WERI-Rb-1 (cell line): ENCODE measurements at regions not wholly inside any gene's neighbourhood (a gene's known extent, or its start where the extent isn't known, plus 50 kb on each side); places are given as distances from the start of the nearest gene placed in this dataset.

Experiments used
- DNase-seq: peaks from one replicate; pipeline ENCODE4 v3.0.0-alpha.2; 2020
- H3K27ac ChIP-seq: fragments of 250-450 bp; sonication (Bioruptor Pico); 2 replicates; pipeline ENCODE4 v1.5.1; 2020; ENCODE audit warnings: mild to moderate bottlenecking, moderate library complexity
- H3K27me3 ChIP-seq: fragments of 250-450 bp; sonication (Bioruptor Pico); 2 replicates; pipeline ENCODE4 v1.5.1; 2021; ENCODE audit warnings: mild to moderate bottlenecking, low read depth, moderate library complexity; ENCODE audit not compliant: insufficient read depth, severe bottlenecking
- H3K36me3 ChIP-seq: fragments of 250-450 bp; sonication (Bioruptor Pico); 2 replicates; pipeline ENCODE4 v1.5.1; 2020; ENCODE audit warnings: mild to moderate bottlenecking, moderate library complexity
- H3K4me3 ChIP-seq: 2 replicates; pipeline ENCODE4 v1.5.1; 2011; ENCODE audit warnings: low read depth, mild to moderate bottlenecking, control low read depth, low read length
- H3K9me3 ChIP-seq: fragments of 250-450 bp; sonication (Bioruptor Pico); 2 replicates; pipeline ENCODE4 v1.5.1; 2021; ENCODE audit warnings: mild to moderate bottlenecking, moderate library complexity; ENCODE audit not compliant: severe bottlenecking
- CTCF ChIP-seq: IDR thresholded peaks from 2 replicates; pipeline ENCODE4 v1.5.1; 2011; ENCODE audit warnings: low read depth, mild to moderate bottlenecking, control low read depth, inconsistent platforms, low read length

GRCh38 chr17:13704333-13704732 is 102.6 kb upstream of the HS3ST3A1 start:
- no peak for DNase-seq
- H3K4me3 ChIP-seq, result no peak overlapping the region
- H3K9me3 ChIP-seq, result no peaks in the 10 kb centered on the region
- H3K27ac ChIP-seq, result no peak overlapping the region
- no peak for TF ChIP-seq CTCF
- no peaks in the 10 kb centered on the region for H3K27me3 ChIP-seq
- H3K36me3 ChIP-seq, result no peaks in the 10 kb centered on the region

GRCh38 chr17:13705221-13705620 is 103.5 kb upstream of the HS3ST3A1 start:
- H3K9me3 ChIP-seq, result no peaks in the 10 kb centered on the region
- H3K27me3 ChIP-seq, result no peaks in the 10 kb centered on the region
- no peaks in the 10 kb centered on the region for H3K36me3 ChIP-seq
- no peak for TF ChIP-seq CTCF
- H3K4me3 ChIP-seq, result no peak overlapping the region
- DNase-seq, result no peak
- no peak overlapping the region for H3K27ac ChIP-seq

GRCh38 chr17:13721705-13722104 is 120.0 kb upstream of the HS3ST3A1 start:
- no peak for DNase-seq
- H3K27me3 ChIP-seq, result no peaks in the 10 kb centered on the region
- TF ChIP-seq CTCF, result no peak

GRCh38 chr17:13725288-13725990 is 123.7 kb upstream of the HS3ST3A1 start:
- Histone ChIP-seq H3K36me3 (no peaks in the 10 kb centered on the region), H3K27ac (no peak overlapping the region), H3K27me3 (no peaks in the 10 kb centered on the region), H3K9me3 (no peaks in the 10 kb centered on the region), H3K4me3 (no peak overlapping the region)
- no peak for TF ChIP-seq CTCF
- DNase-seq, result no peak

More at GRCh38 chr17:13721705-13722104, 120.0 kb upstream of the HS3ST3A1 start:
- H3K4me3 ChIP-seq, result no peak overlapping the region
- no peak overlapping the region for H3K27ac ChIP-seq
- H3K36me3 ChIP-seq, result no peaks in the 10 kb centered on the region
- no peaks in the 10 kb centered on the region for H3K9me3 ChIP-seq

- DNase-seq, result no peak
- H3K27ac ChIP-seq, result no peak overlapping the region
- H3K36me3 ChIP-seq, result no peaks in the 10 kb centered on the region
- TF ChIP-seq CTCF, result no peak
- no peak overlapping the region for H3K4me3 ChIP-seq
- H3K9me3 ChIP-seq, result no peaks in the 10 kb centered on the region
- H3K27me3 ChIP-seq, result no peaks in the 10 kb centered on the region
Observed at GRCh38 chr17:13727441-13728171, 125.9 kb upstream of the HS3ST3A1 start.
